ENCODE measurements at regions not wholly inside any gene's neighbourhood (a gene's known extent, or its start where the extent isn't known, plus 50 kb on each side); places are given as distances from the start of the nearest gene placed in this dataset.
"Not testable (repeated sequence)": the region's sequence is repeated elsewhere in the genome, so short reads cannot be mapped to it uniquely, and the experiment has no call there.

DNA sequence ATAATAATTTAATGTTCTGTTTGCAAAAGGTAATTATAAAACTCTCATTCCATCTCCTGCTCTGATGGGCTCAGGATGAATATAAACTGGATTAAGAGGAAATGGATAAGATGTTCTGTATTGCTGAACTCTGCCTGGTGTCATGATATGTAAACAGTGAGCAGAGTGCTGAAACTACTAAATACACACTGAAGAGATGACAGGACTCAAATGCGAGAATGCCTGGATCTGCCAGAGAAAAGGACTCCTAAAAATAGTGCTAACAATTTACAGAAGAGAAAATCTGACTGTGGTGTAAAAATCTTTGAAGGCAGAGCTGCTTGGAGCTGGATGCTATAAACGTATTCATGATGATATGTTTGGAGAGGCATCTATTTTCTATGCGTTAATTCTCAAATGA is 303.2 kb downstream of the RWDD3 start:
- TF ChIP-seq POLR2AphosphoS5 (IDR thresholded peaks at IDR 0.05; ENCODE audit: low read depth, low read length) (no peak), TAF1 (IDR thresholded peaks at IDR 0.05; ENCODE audit: borderline replicate concordance, low read depth, low read length) (no peak)
- no peak for DNase-seq (ENCODE audit: insufficient read length)
- no peak for FAIRE-seq

DNA sequence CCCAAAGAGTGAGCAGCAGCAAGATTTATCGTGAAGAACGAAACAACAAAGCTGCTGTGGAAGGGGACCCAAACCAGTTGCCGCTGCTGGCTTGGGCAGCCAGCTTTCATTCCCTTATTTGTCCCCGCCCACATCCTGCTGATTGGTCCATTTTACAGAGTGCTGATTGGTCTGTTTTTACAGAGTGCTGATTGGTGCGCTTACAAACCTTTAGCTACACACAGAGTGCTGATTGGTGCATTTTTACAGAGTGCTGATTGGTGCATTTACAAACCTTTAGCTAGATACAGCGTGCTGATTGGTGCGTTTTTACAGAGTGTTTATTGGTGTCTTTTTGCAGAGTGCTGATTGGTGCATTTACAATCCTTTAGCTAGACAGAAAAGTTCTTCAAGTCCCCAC is 304.2 kb downstream of the RWDD3 start:
- FAIRE-seq, result not testable (repeated sequence)

DNA sequence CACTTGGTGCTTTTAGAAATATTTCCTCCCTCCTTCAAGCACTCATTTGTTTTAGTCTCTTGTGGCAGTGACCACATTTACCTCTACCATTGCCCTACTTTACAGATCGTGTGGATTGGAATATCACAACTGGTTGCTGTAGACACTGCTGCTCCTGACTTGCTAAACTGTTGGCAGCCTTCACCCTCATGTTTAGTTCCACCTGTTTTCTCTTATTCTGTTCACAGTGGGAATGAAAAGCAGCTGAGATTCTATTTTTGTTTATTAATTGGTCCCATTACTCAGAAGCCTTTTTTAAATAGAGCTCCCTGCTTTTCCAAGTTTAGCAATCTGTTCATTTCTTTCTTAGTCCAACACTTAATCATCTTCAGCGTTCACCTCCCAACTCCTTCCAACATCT is 308.9 kb downstream of the RWDD3 start:
- no peak for TF ChIP-seq POLR2AphosphoS5 (IDR thresholded peaks at IDR 0.05; ENCODE audit: low read depth, low read length)
- no peak for TF ChIP-seq TAF1 (IDR thresholded peaks at IDR 0.05; ENCODE audit: borderline replicate concordance, low read depth, low read length)
- no peak for TF ChIP-seq POLR2A (IDR thresholded peaks at IDR 0.05; ENCODE audit: low read depth, low read length)
- FAIRE-seq (no peak), DNase-seq (ENCODE audit: insufficient read length) (no peak)

More for the DNA sequence above, 304.2 kb downstream of the RWDD3 start:
- DNase-seq (ENCODE audit: insufficient read length), result not testable (repeated sequence)

DNA sequence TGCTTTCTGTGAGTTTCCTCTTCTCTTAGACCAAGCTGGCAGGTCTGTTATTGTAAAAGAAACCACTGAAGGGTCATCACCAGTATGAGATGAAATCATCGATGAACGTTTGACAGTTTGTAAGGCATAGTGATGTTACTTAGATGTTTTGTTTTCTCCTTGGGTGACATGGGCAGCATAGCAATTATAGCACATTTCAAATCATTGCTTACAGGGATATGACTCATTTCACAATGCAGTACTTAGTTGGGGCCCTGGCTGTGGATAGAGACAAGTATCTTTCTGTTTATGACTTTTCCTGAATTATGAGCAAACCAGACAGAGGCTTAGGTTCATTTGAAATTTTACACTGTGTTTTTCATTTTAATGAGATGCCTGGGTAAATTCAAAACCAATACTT is 313.0 kb downstream of the RWDD3 start:
- no peak for FAIRE-seq
- DNase-seq (ENCODE audit: insufficient read length), result no peak
- TF ChIP-seq TAF1 (IDR thresholded peaks at IDR 0.05; ENCODE audit: borderline replicate concordance, low read depth, low read length), result no peak
- no peak for TF ChIP-seq POLR2AphosphoS5 (IDR thresholded peaks at IDR 0.05; ENCODE audit: low read depth, low read length)

DNA sequence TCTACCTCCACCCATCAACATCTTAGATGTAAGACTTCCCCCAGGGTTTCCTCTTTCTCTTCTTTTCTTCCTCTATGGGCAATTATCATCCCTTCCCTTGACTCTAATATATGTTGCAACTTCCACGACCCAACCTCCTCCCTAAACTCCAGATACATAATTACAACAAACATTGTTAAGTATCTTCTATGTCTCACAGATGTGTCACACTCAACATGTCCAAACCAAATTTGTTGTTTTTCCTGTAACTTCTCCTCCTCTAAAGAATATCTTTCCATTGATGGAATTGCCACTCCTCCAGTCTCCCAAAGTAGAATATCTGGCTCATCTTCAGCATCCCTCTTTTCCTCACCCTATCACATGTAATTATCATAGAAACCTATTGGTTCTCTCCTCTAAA is 314.2 kb downstream of the RWDD3 start:
- TF ChIP-seq POLR2AphosphoS5 (IDR thresholded peaks at IDR 0.05; ENCODE audit: low read depth, low read length), result no peak
- no peak for TF ChIP-seq POLR2A (IDR thresholded peaks at IDR 0.05; ENCODE audit: low read depth, low read length)
- no peak for TF ChIP-seq TAF1 (IDR thresholded peaks at IDR 0.05; ENCODE audit: borderline replicate concordance, low read depth, low read length)
- no peak for DNase-seq (ENCODE audit: insufficient read length)
- no peak for FAIRE-seq

DNA sequence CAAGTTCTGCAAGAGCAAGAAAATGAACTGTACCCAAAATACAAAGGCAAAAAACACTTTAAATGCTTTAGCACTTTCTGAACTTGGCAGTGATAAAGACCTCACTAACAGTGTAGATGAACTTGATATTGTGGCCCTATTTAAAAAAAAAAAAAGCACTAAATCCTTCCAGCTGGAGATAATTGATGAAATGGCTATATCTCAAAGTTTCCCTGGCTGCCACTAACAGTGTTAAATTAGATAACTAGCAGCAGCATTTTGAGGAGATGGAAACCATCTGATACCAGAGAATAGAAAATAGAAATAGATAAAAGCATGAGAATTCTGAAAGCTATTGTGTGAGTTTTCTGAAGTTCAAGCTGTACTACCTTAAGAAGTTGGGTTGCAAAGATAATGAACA is 317.2 kb downstream of the RWDD3 start:
- FAIRE-seq (no peak), DNase-seq (ENCODE audit: insufficient read length) (no peak)
- TF ChIP-seq POLR2A (IDR thresholded peaks at IDR 0.05; ENCODE audit: low read depth, low read length) (no peak), POLR2AphosphoS5 (IDR thresholded peaks at IDR 0.05; ENCODE audit: low read depth, low read length) (no peak), TAF1 (IDR thresholded peaks at IDR 0.05; ENCODE audit: borderline replicate concordance, low read depth, low read length) (no peak)

DNA sequence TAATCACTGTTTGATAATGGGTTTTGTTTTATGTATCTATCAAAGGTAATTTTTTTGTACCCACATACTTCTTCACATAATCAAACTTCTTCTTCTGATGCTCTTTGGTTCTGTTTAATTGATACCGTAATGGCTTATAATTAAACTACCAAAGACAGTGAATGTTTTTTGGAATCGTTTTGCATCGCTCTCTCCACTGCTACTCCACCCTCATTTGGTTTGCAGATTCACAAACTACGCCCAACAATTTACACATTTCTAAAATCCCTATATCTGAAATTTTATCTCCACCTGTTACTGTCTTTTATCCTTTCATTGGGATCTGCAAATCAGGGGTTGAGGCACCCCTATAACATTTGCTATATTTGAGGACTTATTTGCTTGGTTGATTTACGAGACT is 319.6 kb downstream of the RWDD3 start:
- FAIRE-seq, result no peak
- TF ChIP-seq POLR2AphosphoS5 (IDR thresholded peaks at IDR 0.05; ENCODE audit: low read depth, low read length) (no peak), POLR2A (IDR thresholded peaks at IDR 0.05; ENCODE audit: low read depth, low read length) (no peak), TAF1 (IDR thresholded peaks at IDR 0.05; ENCODE audit: borderline replicate concordance, low read depth, low read length) (no peak)
- DNase-seq (ENCODE audit: insufficient read length), result no peak

DNA sequence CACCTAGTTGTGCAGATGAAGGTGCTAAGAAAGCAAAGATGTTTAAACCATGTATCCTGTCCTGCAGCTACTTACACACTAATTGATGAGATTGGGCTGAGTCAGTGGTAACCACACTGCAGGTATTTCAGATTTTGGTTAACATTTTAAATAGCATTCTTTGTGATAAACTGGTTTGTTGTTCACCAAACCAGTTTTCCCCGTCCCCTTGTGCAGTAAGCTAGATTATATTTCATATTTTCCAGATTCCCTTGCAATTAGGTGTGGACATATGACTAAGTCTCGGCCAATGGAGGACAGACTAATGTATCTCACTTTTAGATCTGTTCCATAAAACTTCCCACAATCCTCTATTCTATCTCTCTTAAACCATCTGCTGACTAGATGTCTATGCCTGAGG is 320.4 kb downstream of the RWDD3 start:
- DNase-seq (ENCODE audit: insufficient read length) (no peak), FAIRE-seq (no peak)
- TF ChIP-seq TAF1 (IDR thresholded peaks at IDR 0.05; ENCODE audit: borderline replicate concordance, low read depth, low read length) (no peak), POLR2AphosphoS5 (IDR thresholded peaks at IDR 0.05; ENCODE audit: low read depth, low read length) (no peak), POLR2A (IDR thresholded peaks at IDR 0.05; ENCODE audit: low read depth, low read length) (no peak)

DNA sequence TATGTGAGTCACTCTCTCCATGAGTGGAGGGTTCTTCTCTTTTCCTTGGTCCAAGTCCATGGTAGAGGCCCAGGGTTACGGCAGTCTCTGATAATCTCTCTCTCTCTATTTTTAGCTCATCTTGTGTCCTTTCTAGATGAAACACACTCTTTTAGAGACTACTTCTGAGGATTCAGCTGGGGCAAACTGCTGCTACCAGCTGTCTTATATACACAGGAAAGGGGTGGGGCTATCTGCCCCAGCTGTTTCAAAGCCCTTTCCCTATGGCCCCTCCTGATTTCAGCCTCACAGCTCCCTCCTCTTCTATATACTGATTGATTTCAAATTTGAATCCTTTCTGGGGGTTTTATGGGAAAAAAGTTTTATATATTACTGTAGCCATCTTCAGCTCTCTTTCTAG is 324.8 kb downstream of the RWDD3 start:
- TF ChIP-seq POLR2A (IDR thresholded peaks at IDR 0.05; ENCODE audit: low read depth, low read length) (no peak), POLR2AphosphoS5 (IDR thresholded peaks at IDR 0.05; ENCODE audit: low read depth, low read length) (no peak), TAF1 (IDR thresholded peaks at IDR 0.05; ENCODE audit: borderline replicate concordance, low read depth, low read length) (no peak)
- no peak for FAIRE-seq
- DNase-seq (ENCODE audit: insufficient read length), result no peak

DNA sequence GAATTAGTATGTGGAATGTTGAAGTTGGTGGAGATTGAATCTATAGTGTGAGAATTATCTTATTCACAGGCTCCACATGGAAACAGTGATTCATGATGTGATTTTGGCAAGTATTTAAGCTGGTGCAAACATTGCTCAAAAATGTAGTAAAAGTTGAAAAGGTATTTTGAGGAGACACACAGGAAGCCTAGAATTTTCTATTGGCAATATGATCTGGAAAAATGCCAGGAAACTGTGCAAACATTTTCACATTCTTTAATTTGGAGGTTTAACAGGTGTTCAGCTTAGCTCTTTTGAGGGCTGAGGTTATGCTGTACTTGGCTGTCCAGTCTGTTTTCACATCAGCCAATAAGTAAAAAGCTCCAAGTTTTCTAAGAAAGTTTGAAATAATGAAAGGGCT is 327.3 kb downstream of the RWDD3 start:
- FAIRE-seq, result no peak
- TF ChIP-seq TAF1 (IDR thresholded peaks at IDR 0.05; ENCODE audit: borderline replicate concordance, low read depth, low read length) (no peak), POLR2AphosphoS5 (IDR thresholded peaks at IDR 0.05; ENCODE audit: low read depth, low read length) (no peak), POLR2A (IDR thresholded peaks at IDR 0.05; ENCODE audit: low read depth, low read length) (no peak)
- no peak for DNase-seq (ENCODE audit: insufficient read length)

DNA sequence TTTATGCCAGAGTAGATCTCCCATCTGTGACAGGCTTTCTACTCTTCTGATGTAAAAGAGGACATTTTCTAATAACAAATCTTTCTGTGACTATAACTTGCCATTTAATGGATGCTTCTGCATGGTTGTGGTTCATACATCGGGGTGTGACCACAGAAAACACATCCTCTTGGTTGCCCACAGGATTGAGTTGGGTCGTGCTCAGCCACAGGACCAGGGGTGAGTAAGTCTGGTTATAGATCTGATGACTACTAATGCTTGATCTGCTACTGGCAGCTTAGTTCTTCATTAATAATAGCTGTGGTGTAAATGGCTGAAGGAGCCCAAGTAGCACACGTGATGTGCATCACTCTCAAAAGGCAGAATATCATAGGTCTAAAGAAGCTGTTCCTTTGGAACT is 328.2 kb downstream of the RWDD3 start:
- DNase-seq (ENCODE audit: insufficient read length), result no peak
- TF ChIP-seq POLR2AphosphoS5 (IDR thresholded peaks at IDR 0.05; ENCODE audit: low read depth, low read length) (no peak), TAF1 (IDR thresholded peaks at IDR 0.05; ENCODE audit: borderline replicate concordance, low read depth, low read length) (no peak), POLR2A (IDR thresholded peaks at IDR 0.05; ENCODE audit: low read depth, low read length) (no peak)
- FAIRE-seq, result no peak

DNA sequence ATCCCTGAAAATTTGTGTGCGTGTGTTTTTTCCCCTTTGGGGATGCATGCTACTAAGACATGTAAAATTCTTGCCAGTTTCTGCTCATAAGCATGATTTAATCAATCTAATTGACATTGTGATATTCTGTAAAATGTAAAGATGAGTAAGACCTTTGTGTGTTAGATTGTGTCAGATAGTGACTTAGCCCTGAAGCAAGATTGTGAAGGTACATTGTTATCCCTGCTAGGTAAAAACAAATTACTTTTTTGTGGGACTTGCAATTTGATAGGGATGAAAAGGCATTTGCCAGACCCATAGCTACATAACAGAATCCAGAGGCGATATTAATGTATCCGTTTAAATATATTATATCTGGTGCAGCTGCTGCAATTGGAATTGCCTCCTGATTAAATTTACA is 338.0 kb downstream of the RWDD3 start:
- TF ChIP-seq POLR2AphosphoS5 (IDR thresholded peaks at IDR 0.05; ENCODE audit: low read depth, low read length), result no peak
- no peak for TF ChIP-seq POLR2A (IDR thresholded peaks at IDR 0.05; ENCODE audit: low read depth, low read length)
- no peak for TF ChIP-seq TAF1 (IDR thresholded peaks at IDR 0.05; ENCODE audit: borderline replicate concordance, low read depth, low read length)
- DNase-seq (ENCODE audit: insufficient read length) (no peak), FAIRE-seq (no peak)

DNA sequence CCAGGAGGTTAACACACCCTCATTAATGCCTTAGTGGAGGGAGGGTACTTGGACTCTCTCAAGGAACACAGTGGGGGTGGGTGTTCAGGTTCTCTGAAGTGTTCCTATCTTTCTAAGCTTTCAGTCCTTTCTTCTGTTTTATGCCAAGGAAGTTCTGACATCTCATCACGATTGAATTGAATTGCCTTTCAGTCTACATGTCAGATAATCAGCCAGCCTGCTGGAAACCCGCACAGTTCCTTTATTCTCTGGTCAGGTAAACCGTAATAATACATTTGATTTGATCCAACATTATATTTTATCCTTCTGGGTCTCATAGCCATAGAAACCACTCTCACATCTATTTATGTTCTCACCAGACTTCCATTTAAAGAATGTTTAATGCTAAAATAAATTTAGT is 339.0 kb downstream of the RWDD3 start:
- FAIRE-seq (no peak), DNase-seq (ENCODE audit: insufficient read length) (no peak)

More for the DNA sequence above, 339.0 kb downstream of the RWDD3 start:
- TF ChIP-seq POLR2AphosphoS5 (IDR thresholded peaks at IDR 0.05; ENCODE audit: low read depth, low read length) (no peak), TAF1 (IDR thresholded peaks at IDR 0.05; ENCODE audit: borderline replicate concordance, low read depth, low read length) (no peak), POLR2A (IDR thresholded peaks at IDR 0.05; ENCODE audit: low read depth, low read length) (no peak)

Data from GM12892 (cell line).